OCI-LY7 (cell line): ENCODE measurements at regions not wholly inside any gene's neighbourhood (a gene's known extent, or its start where the extent isn't known, plus 50 kb on each side); places are given as distances from the start of the nearest gene placed in this dataset.

Experiments
- BruUV-seq: library from RNA; stranded (reverse); fragments of 400-500 nt; replicated peaks from 2 replicates; lab custom pipeline; 2021; lab: Mats Ljungman, UMichigan
- CTCF ChIA-PET: fragments of 300-600 bp; sonication (Branson Sonifier 250); formaldehyde crosslinking; loops from one replicate; lab custom pipeline; 2022; ENCODE audit warnings: antibody characterized with exemption; ENCODE audit not compliant: unreplicated experiment; lab: Charles Lee
- POLR2A ChIA-PET: fragments of 300-600 bp; sonication (Branson Sonifier 250); formaldehyde crosslinking; loops from one replicate; lab custom pipeline; 2022; ENCODE audit warnings: antibody characterized with exemption; lab: Charles Lee
- DNase-seq: peaks from one replicate; pipeline ENCODE4 v3.0.0-alpha.2; 2015; ENCODE audit warnings: low spot score
- H2AFZ ChIP-seq: fragments of 200-600 bp; sonication (generic), shearing (Covaris generic); 2 replicates; pipeline ENCODE4 v1.6.1; 2014; ENCODE audit warnings: mild to moderate bottlenecking, antibody characterized with exemption, low read length, moderate library complexity
- H3K27ac ChIP-seq: fragments of 200-600 bp; sonication (generic); 2 replicates; pipeline ENCODE4 v1.5.1; 2014; ENCODE audit warnings: mixed run types, low read depth, mild to moderate bottlenecking, moderate library complexity, low read length, inconsistent platforms; ENCODE audit not compliant: poor library complexity, severe bottlenecking
- H3K36me3 ChIP-seq: fragments of 200-600 bp; sonication (generic); 2 replicates; pipeline ENCODE4 v1.6.1; 2014; ENCODE audit warnings: mild to moderate bottlenecking, antibody characterized with exemption, low read length, moderate library complexity, mixed read lengths; ENCODE audit not compliant: insufficient read depth
- H3K4me1 ChIP-seq: fragments of 200-600 bp; sonication (generic); 2 replicates; pipeline ENCODE4 v1.5.1; 2014; ENCODE audit warnings: mild to moderate bottlenecking, low read length; ENCODE audit not compliant: insufficient read depth, poor library complexity, severe bottlenecking
- H3K4me2 ChIP-seq: fragments of 200-600 bp; sonication (generic); 2 replicates; pipeline ENCODE4 v1.6.1; 2014; ENCODE audit warnings: mild to moderate bottlenecking, low read length
- H3K4me3 ChIP-seq: fragments of 200-600 bp; sonication (generic); 2 replicates; pipeline ENCODE4 v1.5.1; 2014; ENCODE audit warnings: mild to moderate bottlenecking, low read depth, low read length; ENCODE audit not compliant: poor library complexity, severe bottlenecking
- H3K79me2 ChIP-seq: fragments of 200-600 bp; sonication (generic); 2 replicates; pipeline ENCODE4 v1.6.1; 2016; ENCODE audit warnings: low read depth, mild to moderate bottlenecking, low read length, moderate library complexity, mixed read lengths; ENCODE audit not compliant: insufficient read depth
- H3K9me2 ChIP-seq: fragments of 200-600 bp; sonication (generic); 2 replicates; pipeline ENCODE4 v1.6.1; 2016; ENCODE audit warnings: mild to moderate bottlenecking, low read length, mixed read lengths; ENCODE audit not compliant: insufficient read depth
- H3K9me3 ChIP-seq: fragments of 200-600 bp; sonication (generic); 2 replicates; pipeline ENCODE4 v1.6.1; 2014; ENCODE audit warnings: mild to moderate bottlenecking, mixed run types, low read length, mixed read lengths
- H4K20me1 ChIP-seq: fragments of 200-600 bp; sonication (generic); 2 replicates; pipeline ENCODE4 v1.6.1; 2014; ENCODE audit warnings: mild to moderate bottlenecking, antibody characterized with exemption, low read length, moderate library complexity, mixed read lengths; ENCODE audit not compliant: insufficient read depth
- CTCF ChIP-seq: fragments of 200-600 bp; sonication (generic); conservative IDR thresholded peaks from 2 replicates; pipeline ENCODE4 v1.5.1; 2014; ENCODE audit warnings: mild to moderate bottlenecking, antibody characterized with exemption, low read length, moderate library complexity, mixed read lengths
- EZH2phosphoT487 ChIP-seq: fragments of 200-600 bp; sonication (generic); IDR thresholded peaks from 2 replicates; pipeline ENCODE4 v1.6.1; 2018; ENCODE audit warnings: low read depth, borderline replicate concordance, mild to moderate bottlenecking, mixed run types, antibody characterized with exemption, low read length, moderate library complexity, mixed read lengths
- intact Hi-C: fragments of 100-400 bp; cut with micrococcal nuclease; formaldehyde crosslinking; loops from one replicate; pipeline ENCODE4 v1.10.0; 2022; ENCODE audit not compliant: unreplicated experiment

GRCh38 chr1:91122106-91122717 is 100.4 kb upstream of the ZNF644 start:
- Histone ChIP-seq H3K36me3 (no peaks in the 10 kb centered on the region), H3K4me2 (no peak overlapping the region), H3K9me2 (no peaks in the 10 kb centered on the region), H2AFZ (no peak overlapping the region), H3K79me2 (no peaks in the 10 kb centered on the region), H3K9me3 (no peaks in the 10 kb centered on the region), H3K27ac (no peak overlapping the region), H3K4me1 (no peaks in the 10 kb centered on the region), H4K20me1 (no peaks in the 10 kb centered on the region), H3K4me3 (no peak overlapping the region)
- BruUV-seq: no TSS peak
- CTCF ChIA-PET: no interaction called here
- DNase-seq: no peak
- POLR2A ChIA-PET: no interaction called here
- TF ChIP-seq CTCF (no peak), EZH2phosphoT487 (no peak)
- intact Hi-C loops: no loop called here

- no peak for DNase-seq
- POLR2A ChIA-PET: no interaction called here
- Histone ChIP-seq H3K9me3 (no peaks in the 10 kb centered on the region), H3K9me2 (no peaks in the 10 kb centered on the region), H3K36me3 (no peaks in the 10 kb centered on the region), H3K4me3 (no peak overlapping the region), H3K79me2 (no peaks in the 10 kb centered on the region), H3K27ac (no peak overlapping the region), H4K20me1 (no peaks in the 10 kb centered on the region), H3K4me2 (no peak overlapping the region), H2AFZ (no peak overlapping the region), H3K4me1 (no peaks in the 10 kb centered on the region)
- intact Hi-C loops: no loop called here
- BruUV-seq: no TSS peak
- CTCF ChIA-PET: no interaction called here
- TF ChIP-seq EZH2phosphoT487: no peak
- TF ChIP-seq CTCF: no peak
Observed at GRCh38 chr1:91121366-91121765, 99.5 kb upstream of the ZNF644 start.

- H3K9me3 ChIP-seq: no peaks in the 10 kb centered on the region
- CTCF ChIA-PET: no interaction called here
- POLR2A ChIA-PET: no interaction called here
- H3K36me3 ChIP-seq: no peaks in the 10 kb centered on the region
- H2AFZ ChIP-seq: no peak overlapping the region
- H3K79me2 ChIP-seq: no peaks in the 10 kb centered on the region
- no peak overlapping the region for H3K4me2 ChIP-seq
- TF ChIP-seq EZH2phosphoT487 (no peak), CTCF (no peak)
- no peaks in the 10 kb centered on the region for H3K9me2 ChIP-seq
- no peaks in the 10 kb centered on the region for H3K4me1 ChIP-seq
- no peak overlapping the region for H3K4me3 ChIP-seq
- intact Hi-C loops: no loop called here
- BruUV-seq: no TSS peak
- DNase-seq: no peak
- no peak overlapping the region for H3K27ac ChIP-seq
- H4K20me1 ChIP-seq: no peaks in the 10 kb centered on the region
Observed at GRCh38 chr1:91120936-91121335, 99.1 kb upstream of the ZNF644 start.
